Left kidney (tissue), 1 donor: ENCODE measurements at regions not wholly inside any gene's neighbourhood (a gene's known extent, or its start where the extent isn't known, plus 50 kb on each side); places are given as distances from the start of the nearest gene placed in this dataset.
A peak's percentile ranks its signal among the peaks of the same experiment; 100 is the strongest.
"Not testable (repeated sequence)": the region's sequence is repeated elsewhere in the genome, so short reads cannot be mapped to it uniquely, and the experiment has no call there.

Experiments used
- DNase-seq: peaks from one replicate; pipeline ENCODE4 v3.0.0-alpha.2; 2013

DNA sequence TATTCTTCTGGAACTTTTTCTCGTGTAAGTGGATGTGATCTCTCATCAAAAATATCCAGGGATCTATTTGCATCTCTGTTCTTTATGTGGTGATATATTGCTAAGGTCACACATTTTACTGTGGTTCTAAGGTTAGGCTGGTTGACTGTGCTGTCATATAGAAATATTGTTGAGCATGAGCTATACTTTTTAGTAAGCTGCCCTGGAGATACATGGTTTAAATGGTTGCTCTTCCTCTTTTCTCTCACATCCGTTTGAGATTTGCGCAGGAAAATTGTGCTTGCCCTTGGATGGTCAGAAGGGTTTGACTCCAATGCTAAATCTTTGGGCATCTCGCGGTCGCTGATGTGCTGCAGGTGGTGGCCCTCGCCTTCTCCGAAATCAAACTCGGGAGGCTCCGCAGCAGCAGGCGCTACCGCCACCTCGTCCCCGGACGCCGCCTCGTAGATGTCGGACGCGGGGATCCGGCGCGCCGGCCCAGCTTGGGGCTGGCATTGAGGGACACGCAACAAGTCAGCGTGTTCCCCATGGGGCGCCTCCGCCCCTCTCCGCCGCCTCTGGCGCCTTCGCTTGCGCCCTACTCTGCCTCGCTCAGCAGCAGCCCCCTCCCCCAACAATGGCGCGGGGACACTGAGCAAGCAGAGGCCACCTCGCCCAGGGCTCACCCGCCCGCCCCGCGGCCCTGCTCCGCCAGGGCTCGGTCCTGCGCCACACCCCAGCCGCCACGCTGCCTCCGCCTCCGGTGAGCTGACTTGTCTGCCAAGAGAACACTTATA is 154.5 kb downstream of the MSN start:
- DNase-seq = peak; percentile 6

DNA sequence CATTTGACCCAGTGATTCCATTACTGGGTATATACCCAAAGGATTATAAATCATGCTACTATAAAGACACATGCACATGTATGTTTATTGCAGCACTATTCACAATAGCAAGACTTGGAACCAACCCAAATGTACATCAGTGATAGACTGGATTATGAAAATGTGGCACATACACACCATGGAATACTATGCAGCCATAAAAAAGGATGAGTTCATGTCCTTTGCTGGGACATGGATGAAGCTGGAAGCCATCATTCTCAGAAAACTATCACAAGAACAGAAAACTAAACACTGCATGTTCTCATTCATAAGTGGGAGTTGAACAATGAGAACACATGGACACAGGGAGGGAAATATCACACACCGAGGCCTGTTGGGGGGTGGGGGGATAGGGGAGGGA is 152.5 kb downstream of the MSN start:
- not testable (repeated sequence) for DNase-seq

DNA sequence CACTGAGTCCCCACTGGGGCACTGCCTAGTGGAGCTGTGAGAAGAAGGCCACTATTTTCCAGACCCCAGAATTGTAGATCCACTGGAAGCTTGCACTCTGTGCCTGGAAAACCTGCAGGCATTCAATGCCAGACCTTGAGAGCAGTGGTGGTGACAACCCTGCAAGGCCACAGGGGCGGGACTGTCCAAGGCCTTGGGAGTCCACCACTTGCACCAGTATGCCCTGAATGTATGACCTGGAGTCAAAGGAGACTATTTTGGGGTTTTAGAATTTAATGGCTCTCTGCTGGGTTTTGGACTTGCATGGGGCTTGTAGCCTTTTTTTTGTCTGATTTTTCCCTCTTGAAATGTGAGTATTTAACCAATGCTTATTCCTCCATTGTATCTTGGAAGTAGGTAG is 145.8 kb downstream of the MSN start:
- no peak for DNase-seq

DNA sequence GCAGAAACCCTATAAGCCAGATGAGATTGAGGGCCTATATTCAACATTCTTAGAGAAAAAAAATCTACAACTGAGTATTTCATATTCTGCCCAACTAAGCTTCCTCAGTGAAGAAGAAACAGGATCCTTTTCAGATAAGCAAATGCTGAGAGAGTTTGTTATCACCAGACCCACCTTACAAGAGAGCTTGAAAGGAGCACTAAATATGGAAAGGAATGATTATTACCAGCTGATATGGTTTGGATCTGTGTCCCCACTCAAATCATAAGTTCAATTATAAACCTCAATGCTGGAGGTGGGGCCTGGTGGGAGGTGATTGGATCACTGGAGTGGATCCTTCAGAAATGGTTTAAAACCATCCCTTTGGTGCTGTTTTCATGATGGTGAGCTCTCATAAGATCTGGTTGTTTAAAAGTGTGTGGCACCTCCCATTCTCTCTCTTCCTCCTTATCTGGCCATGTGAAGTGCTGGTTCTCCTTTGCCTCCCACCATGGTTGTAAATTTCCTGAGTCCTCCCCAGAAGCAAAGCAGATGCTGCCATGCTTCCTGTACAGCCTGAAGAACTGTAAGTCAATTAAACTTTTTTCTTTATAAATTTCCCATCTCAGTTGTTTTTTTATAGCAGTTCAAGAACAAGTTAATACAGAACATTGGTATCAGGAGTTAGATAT is 144.2 kb downstream of the MSN start:
- no peak for DNase-seq
